GM21529 (cell line): ENCODE measurements at regions not wholly inside any gene's neighbourhood (a gene's known extent, or its start where the extent isn't known, plus 50 kb on each side); places are given as distances from the start of the nearest gene placed in this dataset.

Experiments
- ATAC-seq: cut with Tn5 transposase; IDR thresholded peaks from one replicate; pipeline ENCODE4 v1.9.1; 2021; ENCODE audit not compliant: unreplicated experiment

GRCh38 chr18:60445341-60445740 is 72.8 kb upstream of the MC4R start:
- ATAC-seq, result no peak

GRCh38 chr18:60446821-60447220 is 74.2 kb upstream of the MC4R start:
- no peak for ATAC-seq

GRCh38 chr18:60448487-60449267 is 76.1 kb upstream of the MC4R start:
- no peak for ATAC-seq

GRCh38 chr18:60452421-60452820 is 79.8 kb upstream of the MC4R start:
- no peak for ATAC-seq

- no peak for ATAC-seq
Observed at GRCh38 chr18:60466677-60467076, 94.1 kb upstream of the MC4R start.

GRCh38 chr18:60469387-60470100 is 97.0 kb upstream of the MC4R start:
- ATAC-seq, result no peak

GRCh38 chr18:60471652-60472051 is 99.1 kb upstream of the MC4R start:
- no peak for ATAC-seq

GRCh38 chr18:60485201-60485600 is 112.6 kb upstream of the MC4R start:
- no peak for ATAC-seq

- ATAC-seq, result no peak
Observed at GRCh38 chr18:60493066-60493465, 120.5 kb upstream of the MC4R start.

- no peak for ATAC-seq
Observed at GRCh38 chr18:60499675-60500074, 127.1 kb upstream of the MC4R start.

GRCh38 chr18:60500960-60501359 is 128.4 kb upstream of the MC4R start:
- ATAC-seq, result no peak

GRCh38 chr18:60502591-60502990 is 130.0 kb upstream of the MC4R start:
- ATAC-seq, result no peak

GRCh38 chr18:60503199-60503598 is 130.6 kb upstream of the MC4R start:
- ATAC-seq, result no peak

- no peak for ATAC-seq
Observed at GRCh38 chr18:60506190-60506589, 133.6 kb upstream of the MC4R start.

GRCh38 chr18:60506682-60507081 is 134.1 kb upstream of the MC4R start:
- ATAC-seq, result no peak

- no peak for ATAC-seq
Observed at GRCh38 chr18:60508108-60508507, 135.5 kb upstream of the MC4R start.

- no peak for ATAC-seq
Observed at GRCh38 chr18:60534538-60534937, 162.0 kb upstream of the MC4R start.

GRCh38 chr18:60537074-60537473 is 164.5 kb upstream of the MC4R start:
- ATAC-seq, result no peak

GRCh38 chr18:60538891-60539290 is 166.3 kb upstream of the MC4R start:
- no peak for ATAC-seq

GRCh38 chr18:60541661-60542060 is 169.1 kb upstream of the MC4R start:
- no peak for ATAC-seq

GRCh38 chr18:60543646-60544045 is 171.1 kb upstream of the MC4R start:
- no peak for ATAC-seq

GRCh38 chr18:60549338-60549960 is 176.9 kb upstream of the MC4R start:
- peak; percentile 81 for ATAC-seq
